Smooth muscle cell (in vitro differentiated cells): ENCODE measurements at regions not wholly inside any gene's neighbourhood (a gene's known extent, or its start where the extent isn't known, plus 50 kb on each side); places are given as distances from the start of the nearest gene placed in this dataset.
A peak's percentile ranks its signal among the peaks of the same experiment; 100 is the strongest.

Experiments
- DNase-seq: peaks from one replicate; lab custom pipeline; 2025; ENCODE audit not compliant: unreplicated experiment; lab: John Stamatoyannopoulos, UW
- H2AFZ ChIP-seq: fragments of 200-600 bp; sonication (generic); 2 replicates; pipeline ENCODE4 v1.6.0; 2016; ENCODE audit warnings: antibody characterized with exemption, low read depth, mild to moderate bottlenecking
- H3F3A ChIP-seq: fragments of 200-600 bp; sonication (generic); 2 replicates; pipeline ENCODE4 v1.6.0; 2017; ENCODE audit warnings: antibody characterized with exemption, low read depth
- H3K27ac ChIP-seq: fragments of 200-600 bp; sonication (generic); 2 replicates; pipeline ENCODE4 v1.5.1; 2016; ENCODE audit warnings: low read depth, mild to moderate bottlenecking
- H3K27me3 ChIP-seq: fragments of 200-600 bp; sonication (generic); 2 replicates; pipeline ENCODE4 v1.6.1; 2016; ENCODE audit warnings: low read depth, mild to moderate bottlenecking
- H3K36me3 ChIP-seq: fragments of 200-600 bp; sonication (generic); 2 replicates; pipeline ENCODE4 v1.5.1; 2016; ENCODE audit warnings: low read depth
- H3K4me1 ChIP-seq: fragments of 200-600 bp; sonication (generic); 2 replicates; pipeline ENCODE4 v1.5.1; 2016; ENCODE audit warnings: low read depth
- H3K4me2 ChIP-seq: fragments of 200-600 bp; sonication (generic); 2 replicates; pipeline ENCODE4 v1.6.0; 2016; ENCODE audit warnings: mild to moderate bottlenecking
- H3K4me3 ChIP-seq: fragments of 200-600 bp; sonication (generic); 2 replicates; pipeline ENCODE4 v1.5.1; 2016; ENCODE audit warnings: mild to moderate bottlenecking
- H3K79me2 ChIP-seq: fragments of 200-600 bp; sonication (generic); 2 replicates; pipeline ENCODE4 v1.6.0; 2016; ENCODE audit warnings: low read depth, mild to moderate bottlenecking
- H3K9ac ChIP-seq: fragments of 200-600 bp; sonication (generic); 2 replicates; pipeline ENCODE4 v1.6.0; 2016; ENCODE audit warnings: low read depth
- H3K9me3 ChIP-seq: fragments of 200-600 bp; sonication (generic); replicated peaks from 2 replicates; pipeline ENCODE4 v1.5.1; 2016; ENCODE audit warnings: low read depth
- H4K20me1 ChIP-seq: fragments of 200-600 bp; sonication (generic); 2 replicates; pipeline ENCODE4 v1.6.0; 2016; ENCODE audit warnings: low read depth
- CTCF ChIP-seq: fragments of 200-600 bp; sonication (generic); IDR thresholded peaks from 2 replicates; pipeline ENCODE4 v1.5.1; 2017; ENCODE audit warnings: borderline replicate concordance, mild to moderate bottlenecking, antibody characterized with exemption; ENCODE audit not compliant: insufficient read depth, poor library complexity, severe bottlenecking
- WGBS: methylation state at CpG from one replicate; pipeline ENCODE4 v1.1.7; 2016; ENCODE audit warnings: low lambda C conversion rate; 5-methylcytosine and 5-hydroxymethylcytosine counted together

- H3K27ac ChIP-seq, result peak overlapping the region; percentile 39
- H3K79me2 ChIP-seq, result no peaks in the 10 kb centered on the region
- no peaks in the 10 kb centered on the region for H3F3A ChIP-seq
- WGBS, result 94% methylated on average over 7 of the region's 7 CpGs
- no peak overlapping the region for H3K4me3 ChIP-seq
- no peaks in the 10 kb centered on the region for H3K9me3 ChIP-seq
- peak overlapping the region; percentile 15 for H3K9ac ChIP-seq
- no peak for TF ChIP-seq CTCF
- H3K4me1 ChIP-seq, result peaks cover 10% of the 10 kb centered on the region
- H3K27me3 ChIP-seq, result no peaks in the 10 kb centered on the region
- H4K20me1 ChIP-seq, result no peaks in the 10 kb centered on the region
- H3K4me2 ChIP-seq, result no peak overlapping the region
- H2AFZ ChIP-seq, result no peak overlapping the region
- H3K36me3 ChIP-seq, result no peaks in the 10 kb centered on the region
- no peak for DNase-seq
Observed at GRCh38 chr10:110399965-110400933, 95.5 kb upstream of the SMNDC1 start.

GRCh38 chr10:110401401-110402076 is 96.2 kb upstream of the DUSP5 start:
- no peak overlapping the region for H3K27ac ChIP-seq
- H3K4me2 ChIP-seq, result no peak overlapping the region
- H3F3A ChIP-seq, result no peaks in the 10 kb centered on the region
- H4K20me1 ChIP-seq, result no peaks in the 10 kb centered on the region
- H3K36me3 ChIP-seq, result no peaks in the 10 kb centered on the region
- no peaks in the 10 kb centered on the region for H3K27me3 ChIP-seq
- no peak for TF ChIP-seq CTCF
- H3K79me2 ChIP-seq, result no peaks in the 10 kb centered on the region
- H2AFZ ChIP-seq, result no peak overlapping the region
- peaks cover 10% of the 10 kb centered on the region for H3K4me1 ChIP-seq
- no peaks in the 10 kb centered on the region for H3K9me3 ChIP-seq
- H3K9ac ChIP-seq, result no peak overlapping the region
- 90% methylated on average over 3 of the region's 3 CpGs for WGBS
- DNase-seq, result no peak
- H3K4me3 ChIP-seq, result no peak overlapping the region

DNA sequence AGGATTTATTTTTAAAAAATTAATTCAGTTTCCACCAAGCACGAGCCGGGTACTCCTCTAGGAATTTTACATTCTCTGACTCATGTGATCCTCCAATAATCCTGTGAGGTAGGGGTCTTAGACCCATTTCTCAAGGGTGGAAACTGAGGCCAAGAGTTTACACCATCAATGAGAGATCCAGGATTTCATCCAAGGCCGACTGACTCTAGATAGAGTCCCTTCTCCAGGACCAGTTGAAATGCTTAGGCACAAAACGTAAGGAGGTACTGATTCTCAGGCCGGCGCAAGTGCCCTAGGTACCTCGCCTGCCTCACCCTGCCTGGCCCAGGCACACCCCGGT is 95.7 kb upstream of the DUSP5 start:
- peaks cover 10% of the 10 kb centered on the region for H3K4me1 ChIP-seq
- no peaks in the 10 kb centered on the region for H3F3A ChIP-seq
- H3K4me2 ChIP-seq, result no peak overlapping the region
- no peak for DNase-seq
- H4K20me1 ChIP-seq, result no peaks in the 10 kb centered on the region
- H3K4me3 ChIP-seq, result no peak overlapping the region
- no peak overlapping the region for H3K27ac ChIP-seq
- H3K9me3 ChIP-seq, result no peaks in the 10 kb centered on the region
- TF ChIP-seq CTCF, result no peak
- no peak overlapping the region for H2AFZ ChIP-seq
- H3K79me2 ChIP-seq, result no peaks in the 10 kb centered on the region
- WGBS, result 94% methylated on average over 8 of the region's 8 CpGs
- H3K36me3 ChIP-seq, result no peaks in the 10 kb centered on the region
- H3K27me3 ChIP-seq, result no peaks in the 10 kb centered on the region
- no peak overlapping the region for H3K9ac ChIP-seq
